Mesenchymal stem cell (in vitro differentiated cells and primary cell): ENCODE measurements at regions not wholly inside any gene's neighbourhood (a gene's known extent, or its start where the extent isn't known, plus 50 kb on each side); places are given as distances from the start of the nearest gene placed in this dataset.
A peak's percentile ranks its signal among the peaks of the same experiment; 100 is the strongest.

Source experiments
- DNase-seq: peaks from one replicate; pipeline ENCODE4 v3.0.0-alpha.2; 2013
- H2AFZ ChIP-seq: one replicate; pipeline ENCODE4 v1.6.1; 2013; ENCODE audit warnings: low read depth, mild to moderate bottlenecking, control low read depth, inconsistent platforms, low read length, moderate library complexity
- H2AK5ac ChIP-seq: 2 replicates; pipeline ENCODE4 v1.6.1; 2013; ENCODE audit warnings: low read length, moderate library complexity, mild to moderate bottlenecking, inconsistent platforms; ENCODE audit not compliant: severe bottlenecking
- H2BK120ac ChIP-seq: one replicate; pipeline ENCODE4 v1.6.1; 2013; ENCODE audit warnings: low read depth, mild to moderate bottlenecking, inconsistent platforms, low read length, moderate library complexity
- H2BK12ac ChIP-seq, 2 experiments: one replicate each; pipeline ENCODE4 v1.6.1; 2013; ENCODE audit warnings: inconsistent platforms in 2 of 2, low read length in 2 of 2, mild to moderate bottlenecking in 2 of 2, moderate library complexity in 2 of 2, control low read depth in 1 of 2
- H2BK15ac ChIP-seq: one replicate; pipeline ENCODE4 v1.6.1; 2013; ENCODE audit warnings: mild to moderate bottlenecking, low read depth, inconsistent platforms; ENCODE audit not compliant: poor library complexity, severe bottlenecking
- H2BK5ac ChIP-seq: 2 replicates; pipeline ENCODE4 v1.6.1; 2013; ENCODE audit warnings: low read depth, mild to moderate bottlenecking, low read length, control low read depth, inconsistent platforms; ENCODE audit not compliant: poor library complexity, severe bottlenecking
- H3K14ac ChIP-seq, 2 experiments: one replicate each; pipeline ENCODE4 v1.6.1; 2013; ENCODE audit warnings: inconsistent platforms in 2 of 2, low read length in 2 of 2, control low read depth in 1 of 2, mild to moderate bottlenecking in 1 of 2, moderate library complexity in 1 of 2
- H3K18ac ChIP-seq, 2 experiments: one replicate each; pipeline ENCODE4 v1.6.1; 2013; ENCODE audit warnings: inconsistent platforms in 2 of 2, low read length in 2 of 2, control low read depth in 1 of 2, low read depth in 1 of 2, mild to moderate bottlenecking in 1 of 2
- H3K23ac ChIP-seq, 2 experiments: one replicate each; pipeline ENCODE4 v1.6.1; 2013; ENCODE audit warnings: inconsistent platforms in 2 of 2, low read length in 2 of 2, mild to moderate bottlenecking in 2 of 2, moderate library complexity in 2 of 2, control low read depth in 1 of 2
- H3K27ac ChIP-seq: 2 replicates; pipeline ENCODE4 v1.5.1; 2013; ENCODE audit warnings: mild to moderate bottlenecking, moderate library complexity, low read length, control low read depth, inconsistent platforms; ENCODE audit not compliant: poor library complexity, severe bottlenecking
- H3K27me3 ChIP-seq, 2 experiments: 2 replicates each; pipeline versions ENCODE4 v1.6.1 to v1.7.0; 2013; ENCODE audit warnings: low read length in 2 of 2, mild to moderate bottlenecking in 2 of 2, moderate library complexity in 2 of 2, control low read depth in 1 of 2, inconsistent platforms in 1 of 2; ENCODE audit not compliant: control insufficient read depth in 1 of 2, insufficient read depth in 1 of 2
- H3K36me3 ChIP-seq, 2 experiments: 2 replicates each; pipeline versions ENCODE4 v1.6.1 to v1.7.0; 2013; ENCODE audit warnings: low read length in 2 of 2, control low read depth in 1 of 2, inconsistent platforms in 1 of 2, low read depth in 1 of 2, mild to moderate bottlenecking in 1 of 2; ENCODE audit not compliant: insufficient read depth in 2 of 2, control insufficient read depth in 1 of 2
- H3K4ac ChIP-seq, 2 experiments: one replicate each; pipeline ENCODE4 v1.6.1; 2013; ENCODE audit warnings: inconsistent platforms in 2 of 2, low read length in 2 of 2, mild to moderate bottlenecking in 2 of 2, moderate library complexity in 2 of 2, control low read depth in 1 of 2, low read depth in 1 of 2
- H3K4me1 ChIP-seq: 2 replicates; pipeline ENCODE4 v1.6.1; 2013; ENCODE audit warnings: low read depth, low read length, control low read depth; ENCODE audit not compliant: control insufficient read depth, insufficient read depth
- H3K4me2 ChIP-seq: 2 replicates; pipeline ENCODE4 v1.6.1; 2013; ENCODE audit warnings: low read length, mild to moderate bottlenecking, inconsistent platforms; ENCODE audit not compliant: poor library complexity, severe bottlenecking
- H3K4me3 ChIP-seq, 2 experiments: 2 replicates each; pipeline versions ENCODE4 v1.5.1 to v1.7.0; 2013; ENCODE audit warnings: low read length in 2 of 2, mild to moderate bottlenecking in 2 of 2, control low read depth in 1 of 2, low read depth in 1 of 2; ENCODE audit not compliant: insufficient read depth in 1 of 2
- H3K79me1 ChIP-seq: replicated peaks from 2 replicates; pipeline ENCODE4 v1.6.1; 2013; ENCODE audit warnings: mild to moderate bottlenecking, control low read depth, low read length, inconsistent platforms; ENCODE audit not compliant: poor library complexity, severe bottlenecking
- H3K9ac ChIP-seq: 2 replicates; pipeline ENCODE4 v1.7.0; 2013; ENCODE audit warnings: mild to moderate bottlenecking, low read length, moderate library complexity
- H3K9me3 ChIP-seq: 2 replicates; pipeline ENCODE4 v1.7.0; 2013; ENCODE audit warnings: mild to moderate bottlenecking, low read length; ENCODE audit not compliant: control insufficient read depth
- H4K8ac ChIP-seq: one replicate; pipeline ENCODE4 v1.6.1; 2013; ENCODE audit warnings: inconsistent platforms, mild to moderate bottlenecking, low read length, moderate library complexity
- H4K91ac ChIP-seq: one replicate; pipeline ENCODE4 v1.6.1; 2013; ENCODE audit warnings: mild to moderate bottlenecking, low read length, inconsistent platforms
- WGBS: methylation state at CpG from one replicate; pipeline ENCODE4 v1.1.7; 2013; ENCODE audit warnings: mixed read lengths; 5-methylcytosine and 5-hydroxymethylcytosine counted together

DNA sequence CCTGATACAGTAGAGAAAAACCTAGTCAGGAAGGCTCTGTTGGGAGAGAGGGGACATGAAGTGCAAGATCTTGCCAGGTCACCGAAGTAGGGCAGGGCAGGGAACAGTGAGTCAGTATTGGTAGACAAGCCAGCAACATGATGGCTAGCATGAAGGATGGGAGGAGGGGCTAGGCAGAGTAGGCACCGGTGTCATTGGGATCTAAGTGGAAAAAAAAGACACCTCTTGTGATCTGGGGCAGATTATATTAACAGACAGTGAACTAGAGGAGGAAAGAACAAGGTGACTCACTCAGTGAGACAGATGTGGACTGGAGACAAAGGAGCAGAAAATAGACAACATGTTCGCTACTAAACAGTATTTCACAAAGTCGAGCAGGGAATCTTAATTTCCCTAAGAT, 149.2 kb upstream of the SLC24A5 start:
- 86% methylated on average over 4 of the region's 4 CpGs for WGBS

DNA sequence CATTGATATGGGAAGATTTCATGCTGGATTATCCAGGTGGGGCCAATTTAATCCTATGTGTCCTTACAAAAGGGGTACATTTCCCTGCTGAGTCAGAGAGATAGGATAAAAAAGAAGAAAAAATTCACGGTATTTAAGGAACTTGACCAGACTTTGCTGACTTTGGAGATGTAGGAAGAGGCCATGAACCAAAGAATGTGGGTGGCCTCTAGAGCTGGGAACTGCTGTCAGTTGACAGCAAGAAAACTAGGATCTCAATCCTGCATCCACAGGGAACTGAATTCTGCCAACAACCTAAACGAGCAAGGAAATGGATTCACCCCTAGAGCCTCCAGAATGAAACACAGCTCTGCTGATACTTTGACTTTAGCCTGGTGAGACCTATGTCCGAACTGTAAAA, 148.1 kb upstream of the SLC24A5 start:
- Histone ChIP-seq H3K4me3 (no peak overlapping the region), H4K91ac (no peak overlapping the region), H3K14ac (no peak overlapping the region), H3K27me3 (peaks cover 0 to 8% of the 10 kb centered on the region in 2 experiments), H3K4me1 (no peaks in the 10 kb centered on the region), H3K79me1 (no peaks in the 10 kb centered on the region), H3K23ac (no peak overlapping the region), H3K9ac (no peak overlapping the region), H3K36me3 (no peaks in the 10 kb centered on the region), H2BK120ac (no peak overlapping the region), H3K27ac (no peak overlapping the region), H2AK5ac (no peak overlapping the region), H3K9me3 (no peaks in the 10 kb centered on the region), H2BK12ac (no peak overlapping the region), H3K18ac (no peak overlapping the region), H2AFZ (no peak overlapping the region), H3K4me2 (no peak overlapping the region), H4K8ac (no peak overlapping the region), H3K4ac (no peak overlapping the region), H2BK5ac (no peak overlapping the region), H2BK15ac (no peak overlapping the region)
- no peak for DNase-seq
- 85% methylated on average over 3 of the region's 3 CpGs for WGBS

More for the DNA sequence above, 149.2 kb upstream of the SLC24A5 start:
- Histone ChIP-seq H3K27me3 (peaks cover 0 to 8% of the 10 kb centered on the region in 2 experiments), H3K4me3 (no peak overlapping the region), H2BK5ac (no peak overlapping the region), H3K36me3 (no peaks in the 10 kb centered on the region), H3K18ac (no peak overlapping the region), H3K27ac (no peak overlapping the region), H2BK15ac (no peak overlapping the region), H3K79me1 (no peaks in the 10 kb centered on the region), H3K4me1 (no peaks in the 10 kb centered on the region), H2BK12ac (peak overlapping the region in 1 of 2 experiments; percentile 21), H3K9me3 (no peaks in the 10 kb centered on the region), H2BK120ac (no peak overlapping the region), H3K9ac (no peak overlapping the region), H3K4me2 (no peak overlapping the region), H3K23ac (no peak overlapping the region), H3K4ac (no peak overlapping the region), H4K91ac (no peak overlapping the region), H2AK5ac (no peak overlapping the region), H3K14ac (no peak overlapping the region), H4K8ac (peak overlapping the region; percentile 7), H2AFZ (no peak overlapping the region)
- DNase-seq: peak; percentile 15

DNA sequence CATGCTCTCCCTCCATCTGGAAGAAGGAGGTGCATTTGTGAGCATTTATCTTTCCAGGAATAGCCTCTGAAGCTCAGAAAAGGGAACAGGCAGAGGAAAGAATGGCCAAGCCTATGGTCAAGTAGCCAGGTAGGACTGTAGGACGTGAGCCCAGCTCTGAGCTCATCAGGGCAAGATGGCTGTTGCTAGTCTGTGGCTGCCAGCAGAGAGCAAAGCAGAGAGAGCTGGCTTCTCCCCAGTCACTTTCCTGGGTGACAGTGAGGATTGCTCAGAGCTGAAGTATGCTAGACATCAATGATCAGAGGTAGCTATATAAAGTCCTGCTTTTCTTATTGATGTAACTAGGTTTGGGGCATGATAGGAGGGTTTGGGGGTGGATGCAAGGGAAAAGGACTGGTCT, 146.1 kb upstream of the SLC24A5 start:
- Histone ChIP-seq H3K79me1 (no peaks in the 10 kb centered on the region), H3K23ac (no peak overlapping the region), H3K14ac (no peak overlapping the region), H3K4me3 (no peak overlapping the region), H2AFZ (no peak overlapping the region), H3K27ac (no peak overlapping the region), H2BK5ac (no peak overlapping the region), H3K9me3 (no peaks in the 10 kb centered on the region), H2AK5ac (no peak overlapping the region), H2BK15ac (no peak overlapping the region), H4K91ac (peak overlapping the region; percentile 21), H3K9ac (no peak overlapping the region), H2BK120ac (no peak overlapping the region), H3K36me3 (no peaks in the 10 kb centered on the region), H2BK12ac (no peak overlapping the region), H3K27me3 (peaks cover 0 to 8% of the 10 kb centered on the region in 2 experiments), H4K8ac (no peak overlapping the region), H3K4me1 (no peaks in the 10 kb centered on the region), H3K4me2 (no peak overlapping the region), H3K18ac (peak overlapping the region in 1 of 2 experiments; percentile 9), H3K4ac (no peak overlapping the region)
- WGBS: 49% methylated on average over 1 of the region's 1 CpG
- DNase-seq: no peak

GRCh38 chr15:47975427-47975826, 145.4 kb upstream of the SLC24A5 start:
- Histone ChIP-seq H2AFZ (no peak overlapping the region), H3K36me3 (no peaks in the 10 kb centered on the region), H3K23ac (no peak overlapping the region), H3K4me1 (no peaks in the 10 kb centered on the region), H3K9me3 (no peaks in the 10 kb centered on the region), H3K18ac (no peak overlapping the region), H4K8ac (peak overlapping the region; percentile 64), H3K27me3 (peaks cover 0 to 8% of the 10 kb centered on the region in 2 experiments), H3K79me1 (no peaks in the 10 kb centered on the region), H3K4me2 (no peak overlapping the region), H2BK15ac (no peak overlapping the region), H2AK5ac (no peak overlapping the region), H3K9ac (no peak overlapping the region), H4K91ac (no peak overlapping the region), H2BK5ac (no peak overlapping the region), H2BK120ac (no peak overlapping the region), H3K4ac (no peak overlapping the region), H3K27ac (no peak overlapping the region), H3K4me3 (no peak overlapping the region), H2BK12ac (no peak overlapping the region), H3K14ac (no peak overlapping the region)
- DNase-seq: no peak
